Ishikawa (cell line): ENCODE measurements at regions not wholly inside any gene's neighbourhood (a gene's known extent, or its start where the extent isn't known, plus 50 kb on each side); places are given as distances from the start of the nearest gene placed in this dataset.

Source experiments
- CEBPB ChIP-seq: IDR thresholded peaks from 2 replicates; pipeline ENCODE4 v1.6.1; 2012
- CREB1 ChIP-seq: IDR thresholded peaks from 2 replicates; pipeline ENCODE4 v1.6.1; 2012; ENCODE audit warnings: low read depth
- EGR1 ChIP-seq: IDR thresholded peaks from 2 replicates; pipeline ENCODE4 v1.6.1; 2012
- EP300 ChIP-seq: IDR thresholded peaks from 2 replicates; pipeline ENCODE4 v1.6.1; 2012; ENCODE audit warnings: borderline replicate concordance
- FOXM1 ChIP-seq: IDR thresholded peaks from 2 replicates; pipeline ENCODE4 v1.6.1; 2012; ENCODE audit warnings: low read depth, borderline replicate concordance
- NFIC ChIP-seq: IDR thresholded peaks from 2 replicates; pipeline ENCODE4 v1.6.1; 2012
- RAD21 ChIP-seq: IDR thresholded peaks from 2 replicates; pipeline ENCODE4 v1.6.1; 2012; ENCODE audit warnings: low read depth
- REST ChIP-seq: IDR thresholded peaks from 2 replicates; pipeline ENCODE4 v1.6.1; 2012; ENCODE audit warnings: low read depth, mild to moderate bottlenecking
- TAF1 ChIP-seq: IDR thresholded peaks from 2 replicates; pipeline ENCODE4 v1.6.1; 2012; ENCODE audit warnings: low read depth, mild to moderate bottlenecking
- TCF12 ChIP-seq: IDR thresholded peaks from 2 replicates; pipeline ENCODE4 v1.6.1; 2012; ENCODE audit warnings: low read depth
- TEAD4 ChIP-seq: IDR thresholded peaks from 2 replicates; pipeline ENCODE4 v1.6.1; 2012
- YY1 ChIP-seq: IDR thresholded peaks from 2 replicates; pipeline ENCODE4 v1.6.1; 2012; ENCODE audit warnings: low read depth
- ZBTB7A ChIP-seq: IDR thresholded peaks from 2 replicates; pipeline ENCODE4 v1.6.1; 2012; ENCODE audit warnings: low read depth
- TF ChIP-seq, protein P1 (sequence below): IDR thresholded peaks from 2 replicates; pipeline ENCODE4 v1.6.1; 2012
- TF ChIP-seq, protein P2 (sequence below): IDR thresholded peaks from 2 replicates; pipeline ENCODE4 v1.6.1; 2012

- TF ChIP-seq, protein P1, sequence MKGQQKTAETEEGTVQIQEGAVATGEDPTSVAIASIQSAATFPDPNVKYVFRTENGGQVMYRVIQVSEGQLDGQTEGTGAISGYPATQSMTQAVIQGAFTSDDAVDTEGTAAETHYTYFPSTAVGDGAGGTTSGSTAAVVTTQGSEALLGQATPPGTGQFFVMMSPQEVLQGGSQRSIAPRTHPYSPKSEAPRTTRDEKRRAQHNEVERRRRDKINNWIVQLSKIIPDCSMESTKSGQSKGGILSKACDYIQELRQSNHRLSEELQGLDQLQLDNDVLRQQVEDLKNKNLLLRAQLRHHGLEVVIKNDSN: no peak
- TF ChIP-seq TEAD4: no peak
- TF ChIP-seq CEBPB: no peak
- TF ChIP-seq TCF12: no peak
- no peak for TF ChIP-seq YY1
- no peak for TF ChIP-seq EP300
- TF ChIP-seq TAF1: no peak
- TF ChIP-seq, protein P2, sequence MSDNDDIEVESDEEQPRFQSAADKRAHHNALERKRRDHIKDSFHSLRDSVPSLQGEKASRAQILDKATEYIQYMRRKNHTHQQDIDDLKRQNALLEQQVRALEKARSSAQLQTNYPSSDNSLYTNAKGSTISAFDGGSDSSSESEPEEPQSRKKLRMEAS: no peak
- TF ChIP-seq FOXM1: no peak
Observed at GRCh38 chr2:145599756-145600155, 1079.8 kb upstream of the ZEB2 start.

- TF ChIP-seq TCF12 (no peak), NFIC (no peak), RAD21 (no peak), EGR1 (no peak), FOXM1 (no peak), ZBTB7A (no peak), TAF1 (no peak), YY1 (no peak), CREB1 (no peak)
- TF ChIP-seq, protein P2: no peak
Observed at GRCh38 chr2:145598434-145598833, 1078.5 kb upstream of the ZEB2 start.

DNA sequence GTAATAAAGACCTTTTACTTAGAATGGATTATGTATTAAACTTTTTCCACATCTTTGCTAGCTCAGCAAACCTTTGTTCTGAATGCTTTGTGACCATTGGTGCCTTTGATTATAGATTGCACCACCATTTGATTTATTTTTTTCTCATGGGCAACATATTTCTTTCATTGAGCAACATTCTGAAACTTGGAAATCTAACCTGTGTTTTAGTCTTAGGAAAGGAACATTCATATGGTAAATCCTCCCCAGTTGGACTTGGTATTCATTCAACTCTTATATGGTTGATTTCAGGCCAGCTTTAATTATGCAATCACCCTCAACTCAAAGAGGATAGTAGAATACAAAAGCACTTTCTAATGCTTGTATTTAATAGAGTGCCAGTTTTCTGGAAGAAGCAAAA, 1077.9 kb upstream of the ZEB2 start:
- TF ChIP-seq, protein P2: no peak
- TF ChIP-seq TAF1 (no peak), RAD21 (no peak), REST (no peak), YY1 (no peak), TEAD4 (no peak), NFIC (no peak), CEBPB (no peak), EGR1 (no peak), TCF12 (no peak), CREB1 (no peak), FOXM1 (no peak)
- TF ChIP-seq, protein P1: no peak

DNA sequence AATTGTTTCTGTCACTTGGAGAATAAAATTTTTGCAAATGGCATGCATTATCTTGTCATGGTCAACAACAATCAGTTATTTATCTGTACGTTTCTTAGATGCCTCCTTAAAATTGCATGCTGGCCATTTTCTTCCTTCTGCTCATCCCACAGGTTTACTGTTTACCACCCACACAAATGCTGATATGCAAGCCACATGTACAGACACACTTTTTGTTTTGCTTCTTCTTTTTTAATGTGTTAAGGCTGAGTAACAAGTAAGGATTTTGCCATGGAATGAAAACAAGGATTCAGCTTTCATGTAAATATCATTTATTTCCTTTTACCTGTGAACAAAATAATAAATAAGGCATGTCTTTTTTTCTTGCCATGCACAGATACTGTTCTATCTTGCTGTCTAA, 1077.1 kb upstream of the ZEB2 start:
- TF ChIP-seq EP300 (no peak), CREB1 (no peak), NFIC (no peak), REST (no peak), CEBPB (no peak), EGR1 (no peak), YY1 (no peak), TAF1 (no peak), TCF12 (no peak), ZBTB7A (no peak), RAD21 (no peak), FOXM1 (no peak), TEAD4 (no peak)
- TF ChIP-seq, protein P1: no peak
- TF ChIP-seq, protein P2: no peak

- no peak for TF ChIP-seq EP300
- no peak for TF ChIP-seq RAD21
- TF ChIP-seq, protein P1: no peak
- no peak for TF ChIP-seq REST
Observed at GRCh38 chr2:145596416-145596815, 1076.5 kb upstream of the ZEB2 start.
